Hepatocyte (in vitro differentiated cells): ENCODE measurements at regions not wholly inside any gene's neighbourhood (a gene's known extent, or its start where the extent isn't known, plus 50 kb on each side); places are given as distances from the start of the nearest gene placed in this dataset.

Experiments
- EZH2 ChIP-seq: fragments of 200-600 bp; sonication (generic); IDR thresholded peaks from 2 replicates; pipeline ENCODE4 v1.6.1; 2016; ENCODE audit warnings: antibody characterized with exemption, mild to moderate bottlenecking, borderline replicate concordance
- TF ChIP-seq, protein P1 (sequence below): fragments of 200-600 bp; sonication (generic); IDR thresholded peaks from 2 replicates; pipeline ENCODE4 v1.5.1; 2016; ENCODE audit warnings: antibody characterized with exemption, mild to moderate bottlenecking; ENCODE audit not compliant: poor library complexity

DNA sequence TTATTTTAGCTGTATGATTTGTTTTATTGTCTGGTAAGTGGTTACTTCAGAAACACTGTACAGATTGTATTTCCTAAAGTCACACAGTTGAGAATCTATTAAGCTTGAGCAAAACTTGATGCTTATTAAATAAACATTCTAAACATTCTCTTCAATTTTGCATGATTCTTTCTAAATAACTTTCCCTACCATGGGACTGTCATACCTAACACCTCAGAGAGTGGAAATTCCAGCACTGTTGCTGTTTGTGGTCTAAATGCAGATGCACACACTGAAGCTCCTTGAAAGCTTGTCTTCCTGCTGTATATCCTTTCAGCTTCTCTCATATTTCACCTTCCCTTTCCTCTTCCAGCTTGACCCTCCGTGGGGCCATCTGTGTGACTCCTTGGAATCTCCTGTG is 392.0 kb downstream of the LRIG3 start:
- TF ChIP-seq, protein P1, sequence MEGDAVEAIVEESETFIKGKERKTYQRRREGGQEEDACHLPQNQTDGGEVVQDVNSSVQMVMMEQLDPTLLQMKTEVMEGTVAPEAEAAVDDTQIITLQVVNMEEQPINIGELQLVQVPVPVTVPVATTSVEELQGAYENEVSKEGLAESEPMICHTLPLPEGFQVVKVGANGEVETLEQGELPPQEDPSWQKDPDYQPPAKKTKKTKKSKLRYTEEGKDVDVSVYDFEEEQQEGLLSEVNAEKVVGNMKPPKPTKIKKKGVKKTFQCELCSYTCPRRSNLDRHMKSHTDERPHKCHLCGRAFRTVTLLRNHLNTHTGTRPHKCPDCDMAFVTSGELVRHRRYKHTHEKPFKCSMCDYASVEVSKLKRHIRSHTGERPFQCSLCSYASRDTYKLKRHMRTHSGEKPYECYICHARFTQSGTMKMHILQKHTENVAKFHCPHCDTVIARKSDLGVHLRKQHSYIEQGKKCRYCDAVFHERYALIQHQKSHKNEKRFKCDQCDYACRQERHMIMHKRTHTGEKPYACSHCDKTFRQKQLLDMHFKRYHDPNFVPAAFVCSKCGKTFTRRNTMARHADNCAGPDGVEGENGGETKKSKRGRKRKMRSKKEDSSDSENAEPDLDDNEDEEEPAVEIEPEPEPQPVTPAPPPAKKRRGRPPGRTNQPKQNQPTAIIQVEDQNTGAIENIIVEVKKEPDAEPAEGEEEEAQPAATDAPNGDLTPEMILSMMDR: no peak
- no peak for TF ChIP-seq EZH2
